Skeletal muscle cell (primary cell): ENCODE measurements at regions not wholly inside any gene's neighbourhood (a gene's known extent, or its start where the extent isn't known, plus 50 kb on each side); places are given as distances from the start of the nearest gene placed in this dataset.
A peak's percentile ranks its signal among the peaks of the same experiment; 100 is the strongest.
"Not testable (repeated sequence)": the region's sequence is repeated elsewhere in the genome, so short reads cannot be mapped to it uniquely, and the experiment has no call there.

Experiments
- DNase-seq: peaks from one replicate; pipeline ENCODE4 v3.0.0-alpha.2; 2010; ENCODE audit warnings: low read depth
- H3K4me3 ChIP-seq: 2 replicates; pipeline ENCODE4 v1.5.1; 2011; ENCODE audit warnings: low read depth, mild to moderate bottlenecking, control low read depth, low read length, moderate library complexity

- DNase-seq: no peak
- no peak overlapping the region for H3K4me3 ChIP-seq
These were observed 165.4 kb upstream of the MAD2L1 start for GRCh38 chr4:120232050-120232449.

GRCh38 chr4:120228086-120228485 lies 161.4 kb upstream of the MAD2L1 start:
- H3K4me3 ChIP-seq: no peak overlapping the region
- DNase-seq: peak; percentile 50

- H3K4me3 ChIP-seq: no peak overlapping the region
These were observed 160.9 kb upstream of the MAD2L1 start for GRCh38 chr4:120227554-120227953.

DNA sequence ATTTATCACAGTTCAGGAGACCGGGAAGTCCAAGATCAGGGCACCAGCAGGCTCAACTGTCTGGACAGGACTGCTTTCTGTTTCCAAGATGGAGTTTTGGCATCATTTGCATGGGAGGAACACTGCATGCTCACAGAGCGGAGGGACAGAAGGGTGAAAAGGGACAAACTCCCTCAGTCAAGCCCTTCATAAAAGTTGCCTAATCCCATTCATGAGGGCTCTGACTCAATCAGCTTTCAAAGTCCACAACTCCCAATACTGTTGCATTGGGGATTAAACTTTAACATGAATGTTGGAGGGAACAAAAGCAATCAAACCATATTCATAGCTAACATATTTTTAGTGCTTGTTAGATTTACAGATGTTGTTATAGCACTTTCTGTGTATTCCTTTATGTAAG lies 158.9 kb upstream of the MAD2L1 start:
- no peak overlapping the region for H3K4me3 ChIP-seq
- no peak for DNase-seq

More at GRCh38 chr4:120227554-120227953, 160.9 kb upstream of the MAD2L1 start:
- DNase-seq: no peak

DNA sequence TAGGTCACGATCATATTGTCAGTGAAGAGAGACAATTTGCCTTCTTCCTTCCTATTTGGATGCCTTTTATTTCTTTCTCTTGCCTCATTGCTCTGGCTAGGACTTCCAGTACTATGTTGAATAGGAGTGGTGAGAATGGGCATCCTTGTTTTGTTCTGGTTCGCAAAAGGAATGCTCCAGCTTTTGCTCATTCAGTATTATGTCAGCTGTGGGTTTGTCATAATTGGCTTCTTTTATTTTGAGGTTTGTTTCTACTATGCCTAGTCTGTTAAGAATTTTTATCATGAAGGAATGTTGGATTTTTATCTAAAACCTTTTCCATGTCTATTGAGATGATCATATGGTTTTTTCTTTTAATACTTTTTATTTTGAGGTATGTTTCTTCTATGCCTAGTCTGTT lies 152.3 kb upstream of the MAD2L1 start:
- no peak overlapping the region for H3K4me3 ChIP-seq
- DNase-seq: no peak

GRCh38 chr4:120215350-120215749 lies 148.7 kb upstream of the MAD2L1 start:
- no peak for DNase-seq

DNA sequence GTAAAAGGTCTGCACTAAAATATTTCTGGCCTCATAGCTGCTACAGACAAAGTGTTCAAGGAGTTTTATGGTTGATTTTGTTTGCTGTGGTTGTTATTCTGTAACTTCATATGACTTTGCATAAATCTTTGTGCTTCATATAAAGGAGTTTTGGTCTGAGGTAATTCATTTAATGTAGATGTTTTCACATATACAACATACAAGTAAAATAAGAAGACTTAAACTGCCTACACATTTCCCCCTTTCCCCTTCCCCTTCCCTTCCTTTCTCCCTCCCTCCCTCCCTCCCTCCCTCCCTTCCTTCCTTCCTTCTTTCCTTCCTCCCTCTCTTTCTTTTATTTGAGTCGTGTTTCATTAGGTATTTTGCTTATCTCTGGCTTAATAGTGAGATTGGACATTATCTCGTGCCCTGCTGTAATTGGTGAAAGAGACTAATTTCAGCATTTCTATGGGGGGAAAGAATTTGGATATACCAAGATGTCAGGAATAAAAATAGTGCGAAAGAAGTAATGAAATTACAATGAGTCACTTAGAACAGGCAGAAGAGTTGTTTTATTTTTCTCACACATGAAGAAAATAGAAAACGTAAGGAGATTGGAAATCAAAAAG lies 144.9 kb upstream of the MAD2L1 start:
- no peak for DNase-seq
- no peak overlapping the region for H3K4me3 ChIP-seq

More at GRCh38 chr4:120215350-120215749, 148.7 kb upstream of the MAD2L1 start:
- H3K4me3 ChIP-seq: no peak overlapping the region

GRCh38 chr4:120209706-120210105 lies 143.1 kb upstream of the MAD2L1 start:
- H3K4me3 ChIP-seq: no peak overlapping the region
- no peak for DNase-seq

GRCh38 chr4:120207021-120207420 lies 140.4 kb upstream of the MAD2L1 start:
- no peak overlapping the region for H3K4me3 ChIP-seq
- DNase-seq: no peak

GRCh38 chr4:120202222-120202621 lies 135.6 kb upstream of the MAD2L1 start:
- no peak for DNase-seq
- H3K4me3 ChIP-seq: no peak overlapping the region

DNA sequence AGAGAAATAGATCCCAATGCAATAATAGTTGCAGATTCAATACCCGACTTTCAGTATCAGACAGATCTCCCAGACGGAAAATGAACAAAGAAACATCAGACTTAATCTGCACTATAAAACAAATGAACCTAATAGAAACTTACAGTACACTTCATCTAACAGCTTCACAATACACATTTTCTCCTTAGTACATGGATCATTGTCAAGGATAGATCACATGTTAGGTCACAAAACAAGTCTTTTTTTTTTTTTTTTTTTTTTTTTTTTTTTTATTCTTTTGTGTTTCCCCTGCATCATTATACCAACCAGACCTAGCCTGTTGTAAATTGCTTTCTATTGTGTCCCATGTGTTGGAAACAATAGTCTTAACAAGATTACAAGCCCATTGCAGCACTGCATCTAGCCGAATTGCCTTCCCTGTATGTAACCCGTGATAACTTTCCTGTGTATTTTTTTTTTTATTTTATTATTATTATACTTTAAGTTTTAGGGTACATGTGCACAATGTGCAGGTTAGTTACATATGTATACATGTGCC lies 134.0 kb upstream of the MAD2L1 start:
- not testable (repeated sequence) for DNase-seq, H3K4me3 ChIP-seq

- no peak for DNase-seq
- H3K4me3 ChIP-seq: no peak overlapping the region
These were observed 131.8 kb upstream of the MAD2L1 start for GRCh38 chr4:120198411-120198810.

DNA sequence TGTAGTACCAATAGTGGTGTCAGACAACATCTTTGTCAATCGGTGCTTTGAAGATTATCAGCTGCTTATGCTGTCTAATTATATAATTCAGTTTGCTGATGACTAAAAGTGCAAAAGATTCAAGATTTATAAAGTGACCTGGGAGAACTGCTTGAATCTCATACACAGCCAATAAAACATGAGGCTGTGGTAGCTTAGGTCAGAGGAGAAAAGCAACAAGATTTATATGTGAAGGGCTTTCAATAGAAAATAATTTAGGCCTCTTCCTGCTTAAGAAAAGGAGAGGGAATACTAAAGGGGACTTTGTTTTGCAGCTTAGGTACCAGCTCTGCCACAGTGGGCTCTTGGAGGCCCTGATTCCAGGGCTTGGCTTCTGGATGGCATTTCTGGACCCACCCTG lies 111.0 kb upstream of the MAD2L1 start:
- DNase-seq: no peak
- no peak overlapping the region for H3K4me3 ChIP-seq

DNA sequence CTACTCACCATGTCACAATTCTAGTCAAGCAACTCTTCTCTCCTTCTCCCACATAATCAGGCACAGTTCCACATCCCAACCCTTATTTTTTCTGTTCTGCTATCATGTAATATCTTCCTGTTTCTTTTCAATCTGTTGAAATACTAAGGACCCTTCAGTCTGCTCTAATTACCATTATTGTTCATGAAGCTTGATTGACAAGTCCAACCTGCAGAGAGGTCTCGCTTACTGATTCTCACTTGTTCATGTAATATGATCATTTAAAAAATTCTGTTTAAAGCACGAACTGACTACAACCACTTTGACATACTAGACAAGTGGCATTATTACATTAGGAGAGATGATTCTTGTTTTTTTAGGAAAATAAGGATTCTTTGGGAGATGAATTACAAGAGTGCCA lies 108.6 kb upstream of the MAD2L1 start:
- no peak for DNase-seq
- no peak overlapping the region for H3K4me3 ChIP-seq

- DNase-seq: no peak
- H3K4me3 ChIP-seq: no peak overlapping the region
These were observed 97.2 kb upstream of the MAD2L1 start for GRCh38 chr4:120163895-120164294.

GRCh38 chr4:120158841-120159463 lies 92.3 kb upstream of the MAD2L1 start:
- no peak for DNase-seq
- no peak overlapping the region for H3K4me3 ChIP-seq

- no peak overlapping the region for H3K4me3 ChIP-seq
- DNase-seq: no peak
These were observed 91.4 kb upstream of the MAD2L1 start for GRCh38 chr4:120158046-120158445.

DNA sequence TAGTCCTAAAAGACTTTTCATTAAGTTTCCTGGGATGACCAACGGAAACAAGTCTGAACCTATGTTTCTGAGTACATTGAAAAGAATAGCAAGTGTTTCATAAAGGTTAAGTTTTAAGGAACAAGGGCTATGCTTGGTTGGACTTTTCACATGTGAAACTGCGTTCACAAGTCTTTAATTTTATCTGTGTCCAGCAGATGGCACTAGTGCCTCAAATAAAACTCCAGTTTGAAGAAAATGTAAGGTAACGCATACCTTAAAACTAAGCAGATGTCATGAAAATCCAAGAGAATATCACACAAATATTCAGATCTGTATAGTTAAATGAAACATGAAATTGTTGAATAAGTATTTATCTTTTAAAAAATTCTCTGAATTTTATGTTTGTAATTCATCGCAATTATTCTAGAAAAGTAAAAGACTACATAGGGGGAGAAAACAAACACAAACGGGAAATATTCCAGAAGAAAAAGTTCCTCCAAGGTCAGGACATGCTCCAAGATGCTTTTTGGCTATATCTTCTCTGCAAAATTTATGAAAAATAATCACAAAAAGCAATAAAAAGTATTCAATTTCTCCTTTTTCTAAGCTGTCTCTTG lies 89.6 kb upstream of the MAD2L1 start:
- no peak overlapping the region for H3K4me3 ChIP-seq
- peak; percentile 51 for DNase-seq

DNA sequence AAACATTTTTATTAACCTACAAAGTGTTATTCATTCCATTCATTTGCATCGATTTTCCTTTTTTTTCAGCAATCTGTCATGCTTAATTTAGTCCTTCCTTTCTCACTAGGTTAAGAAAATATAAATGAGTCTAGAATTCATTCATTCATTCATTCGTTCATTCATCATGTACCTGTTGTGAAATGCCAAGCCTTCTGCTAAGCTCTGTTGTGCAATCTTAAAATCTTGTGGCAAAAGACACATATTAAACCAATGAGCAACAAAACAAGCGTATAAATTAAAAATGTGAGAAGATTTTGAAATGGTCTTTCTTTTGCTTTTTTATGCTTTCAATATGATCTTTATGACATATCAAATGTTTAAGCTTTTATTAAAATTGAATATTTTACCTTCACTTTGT lies 88.6 kb upstream of the MAD2L1 start:
- no peak for DNase-seq
- no peak overlapping the region for H3K4me3 ChIP-seq

DNA sequence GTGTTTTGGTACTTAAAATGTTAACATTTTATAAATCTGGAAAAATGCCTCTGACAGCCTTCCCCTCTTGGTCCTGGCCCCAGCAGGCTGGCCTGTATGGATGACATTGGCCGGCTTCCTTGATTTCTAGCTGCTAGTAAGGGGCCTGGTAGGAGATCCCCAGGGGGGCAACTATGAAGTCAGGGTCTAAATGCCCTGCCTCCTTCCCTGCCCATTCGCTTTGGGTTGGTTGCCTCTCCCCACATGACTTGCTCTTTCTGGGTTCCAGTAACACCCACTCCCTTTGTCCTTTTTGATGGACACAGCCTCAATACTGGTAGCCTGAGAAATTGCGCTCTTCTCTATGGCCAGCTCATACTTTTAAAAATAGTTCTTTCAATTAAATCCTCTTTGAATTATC lies 78.0 kb upstream of the MAD2L1 start:
- DNase-seq: no peak
- H3K4me3 ChIP-seq: no peak overlapping the region

- DNase-seq: no peak
- H3K4me3 ChIP-seq: no peak overlapping the region
These were observed 77.4 kb upstream of the MAD2L1 start for GRCh38 chr4:120144041-120144440.
